Renal pelvis (tissue), 1 donor: ENCODE measurements at regions not wholly inside any gene's neighbourhood (a gene's known extent, or its start where the extent isn't known, plus 50 kb on each side); places are given as distances from the start of the nearest gene placed in this dataset.

Experiments used
- DNase-seq: peaks from one replicate; pipeline ENCODE4 v3.0.0-alpha.2; 2013

DNA sequence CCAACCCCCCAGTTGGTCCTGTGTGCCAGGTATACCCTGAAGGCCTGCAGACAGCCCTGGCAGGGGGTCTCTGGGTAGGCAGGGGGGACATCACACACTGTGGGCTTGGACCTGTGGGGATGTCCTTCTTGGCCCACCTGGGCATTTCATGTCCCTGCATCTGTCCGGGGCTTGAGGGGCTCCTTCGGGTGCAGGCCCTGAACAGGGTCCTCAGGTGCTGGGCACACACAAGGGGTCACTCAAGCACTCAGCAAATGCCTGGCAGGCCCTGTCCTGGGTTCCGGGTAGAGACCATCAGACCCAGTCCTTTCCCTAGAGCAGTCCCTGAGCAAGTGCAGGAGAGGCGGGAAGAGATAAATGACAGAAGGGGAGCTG, 70.5 kb upstream of the WNT11 start:
- DNase-seq = no peak

DNA sequence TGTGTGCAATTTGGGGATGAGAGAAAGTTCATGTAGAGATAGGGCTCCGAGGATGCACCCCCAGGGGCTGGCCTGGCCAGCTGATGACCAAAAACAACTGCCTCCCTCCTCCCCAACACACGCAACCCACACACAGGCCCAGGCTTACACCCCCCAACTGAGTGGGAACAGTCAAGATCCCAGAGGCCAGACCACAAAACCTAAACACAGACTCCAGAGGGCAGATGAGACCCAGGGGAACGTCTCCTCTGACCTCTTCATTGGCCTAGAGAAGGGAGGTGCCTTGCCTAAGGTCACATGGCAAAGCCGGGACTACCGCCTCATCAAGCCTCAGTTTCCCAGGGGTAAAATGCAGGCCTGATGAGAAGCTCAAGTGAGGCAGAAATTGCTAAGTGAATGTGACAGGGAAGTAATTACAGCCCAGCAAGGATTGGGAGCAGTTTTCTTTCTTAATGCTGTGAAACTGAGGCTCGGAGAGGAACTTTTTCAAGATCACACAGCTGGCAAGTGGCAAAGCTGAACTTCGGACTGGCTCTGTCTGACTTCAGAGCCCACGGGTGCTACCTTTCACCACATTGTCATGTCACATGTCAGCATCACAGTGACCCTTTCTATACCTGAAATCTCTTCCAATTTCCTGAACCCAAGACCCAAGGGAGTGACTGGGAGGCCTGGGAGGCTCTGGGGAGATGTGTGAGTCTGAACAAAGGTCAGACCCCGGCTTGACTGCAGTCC, 69.9 kb upstream of the WNT11 start:
- no peak for DNase-seq

DNA sequence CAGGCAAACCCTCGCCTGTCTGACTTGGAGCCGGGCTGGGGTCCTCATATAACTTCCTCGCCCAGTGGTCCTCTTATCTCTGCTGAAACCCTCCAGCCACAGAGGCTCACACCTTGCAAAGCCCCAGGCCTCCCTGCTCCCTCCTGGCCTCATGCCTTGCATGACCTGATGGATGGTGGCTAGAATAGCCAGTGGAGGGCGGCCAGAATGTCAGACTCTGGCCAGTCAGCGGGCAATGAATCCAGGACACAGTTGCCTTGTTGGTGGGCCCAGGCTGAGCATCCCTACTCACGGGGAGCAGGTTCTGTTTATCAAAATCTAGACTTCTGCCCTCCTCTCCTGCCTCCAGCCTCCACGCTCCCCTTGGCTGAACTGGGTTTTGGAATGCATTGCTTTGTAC, 69.1 kb upstream of the WNT11 start:
- no peak for DNase-seq

DNA sequence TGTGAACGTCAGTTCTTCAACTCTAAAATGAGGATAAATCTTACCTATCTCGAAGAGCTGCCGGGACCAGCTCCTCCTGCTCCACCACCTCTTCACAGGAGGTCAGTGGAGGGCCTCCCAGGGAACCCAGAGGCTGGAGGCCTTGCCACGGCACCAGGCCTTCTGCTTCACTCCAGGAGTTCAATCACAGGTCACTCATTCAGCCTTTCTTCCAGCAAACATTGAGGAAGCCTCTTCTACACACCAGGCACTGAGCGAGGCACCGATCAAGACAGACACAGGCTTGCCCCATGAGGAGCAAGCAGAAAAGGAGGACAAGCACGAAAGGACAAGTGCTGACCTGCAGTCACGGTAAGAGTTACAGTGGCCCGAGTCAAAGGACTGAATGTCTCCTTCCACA, 64.8 kb upstream of the WNT11 start:
- DNase-seq = no peak

DNA sequence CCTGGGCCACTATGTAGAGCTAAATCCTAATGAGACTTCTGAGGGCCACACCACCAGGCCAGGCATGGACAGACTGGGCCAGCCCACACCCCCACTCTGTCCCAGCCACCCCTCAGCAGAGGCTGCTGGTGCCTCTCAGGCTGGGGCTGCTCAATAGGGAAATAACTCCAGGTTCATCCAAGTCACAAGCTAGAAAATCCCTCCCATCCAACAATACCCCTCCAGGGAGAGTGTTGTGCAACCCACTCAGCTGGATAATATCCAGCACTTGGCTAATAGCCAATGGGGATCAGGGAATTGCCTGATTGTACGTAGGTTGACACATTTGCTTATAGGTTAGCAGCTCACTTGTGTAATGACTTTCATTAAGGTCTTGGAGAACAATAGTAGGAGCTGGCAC, 64.1 kb upstream of the WNT11 start:
- no peak for DNase-seq

DNA sequence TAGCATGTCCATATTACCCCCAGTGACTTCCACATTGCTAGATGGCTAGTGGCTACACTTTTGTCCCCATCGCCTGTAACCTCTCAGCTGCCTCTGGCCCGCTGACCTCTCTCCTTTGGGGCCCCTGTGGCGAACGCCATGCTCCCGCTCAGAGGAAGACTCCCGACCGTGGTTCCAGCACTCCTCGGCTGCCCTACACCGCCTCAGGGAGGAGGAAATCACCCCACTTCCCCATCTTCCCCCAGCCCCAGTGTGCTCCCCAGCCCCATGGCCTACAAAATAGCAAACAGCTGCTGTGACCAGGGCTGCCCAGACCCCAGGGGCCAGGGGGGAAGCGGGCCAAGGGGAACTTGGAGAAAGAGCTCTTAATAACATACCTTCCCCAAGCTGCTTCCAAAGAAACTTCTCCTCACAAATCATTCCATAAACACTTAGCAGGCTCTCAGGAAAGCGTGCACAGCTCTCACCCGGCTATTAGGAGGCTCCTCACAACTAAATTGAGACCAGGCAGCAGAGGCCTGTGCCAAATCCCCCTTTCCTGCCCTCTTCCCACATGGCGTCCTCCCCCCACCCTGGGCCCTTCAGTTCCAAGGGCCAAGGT, 63.5 kb upstream of the WNT11 start:
- DNase-seq = no peak

DNA sequence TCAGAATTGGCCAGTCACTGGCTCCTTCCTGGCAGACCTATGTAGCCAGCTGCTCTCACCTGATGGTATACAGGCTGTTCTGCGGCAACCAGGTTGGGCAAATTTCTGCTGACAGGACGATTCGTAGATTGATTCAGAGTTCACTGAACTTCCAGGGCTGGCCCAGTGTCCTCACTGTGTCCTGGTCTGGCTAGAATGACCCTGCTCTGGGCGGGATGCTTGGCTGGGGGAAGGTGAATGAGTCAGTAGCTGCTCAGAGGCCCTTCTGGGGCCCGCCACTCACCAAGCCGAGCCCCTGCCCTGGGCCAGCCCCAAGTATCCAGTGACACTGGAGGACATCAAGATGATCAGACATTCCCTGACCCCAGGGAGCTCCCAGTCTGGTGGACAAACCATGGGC, 62.9 kb upstream of the WNT11 start:
- no peak for DNase-seq

DNA sequence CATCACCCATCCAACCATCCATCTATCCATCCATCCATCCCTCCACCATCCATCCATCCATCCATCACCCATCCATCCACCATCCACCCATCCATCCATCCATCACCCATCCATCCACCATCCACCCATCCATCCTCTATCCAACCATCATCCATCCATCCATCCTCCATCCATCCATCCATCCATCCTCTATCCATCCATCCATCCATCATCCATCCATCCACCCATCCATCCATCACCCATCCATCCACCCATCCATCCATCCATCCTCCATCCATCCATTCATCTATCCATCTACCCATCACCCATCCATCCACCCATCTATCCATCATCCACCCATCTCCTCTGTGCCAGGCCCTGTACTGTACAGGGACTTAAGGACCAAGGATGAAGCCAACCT, 62.2 kb upstream of the WNT11 start:
- DNase-seq = no peak

DNA sequence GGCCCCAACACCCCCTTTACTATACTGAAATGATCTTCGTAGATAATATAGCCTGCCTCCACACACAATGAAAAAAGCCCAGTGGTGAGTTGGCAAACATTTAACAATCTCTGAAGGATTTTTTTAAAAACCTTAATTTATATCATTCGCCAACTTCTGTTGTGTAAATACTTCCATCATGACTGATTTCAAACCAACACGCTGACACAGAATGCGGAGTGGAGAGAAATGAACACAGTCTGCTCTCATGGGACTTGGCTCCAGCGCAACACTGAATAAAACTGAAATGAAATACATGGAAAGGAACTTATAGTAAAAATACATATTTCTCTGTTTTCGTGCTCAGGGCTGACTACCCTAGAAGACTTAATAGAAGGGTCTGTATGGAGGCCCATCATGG, 61.3 kb upstream of the WNT11 start:
- no peak for DNase-seq

DNA sequence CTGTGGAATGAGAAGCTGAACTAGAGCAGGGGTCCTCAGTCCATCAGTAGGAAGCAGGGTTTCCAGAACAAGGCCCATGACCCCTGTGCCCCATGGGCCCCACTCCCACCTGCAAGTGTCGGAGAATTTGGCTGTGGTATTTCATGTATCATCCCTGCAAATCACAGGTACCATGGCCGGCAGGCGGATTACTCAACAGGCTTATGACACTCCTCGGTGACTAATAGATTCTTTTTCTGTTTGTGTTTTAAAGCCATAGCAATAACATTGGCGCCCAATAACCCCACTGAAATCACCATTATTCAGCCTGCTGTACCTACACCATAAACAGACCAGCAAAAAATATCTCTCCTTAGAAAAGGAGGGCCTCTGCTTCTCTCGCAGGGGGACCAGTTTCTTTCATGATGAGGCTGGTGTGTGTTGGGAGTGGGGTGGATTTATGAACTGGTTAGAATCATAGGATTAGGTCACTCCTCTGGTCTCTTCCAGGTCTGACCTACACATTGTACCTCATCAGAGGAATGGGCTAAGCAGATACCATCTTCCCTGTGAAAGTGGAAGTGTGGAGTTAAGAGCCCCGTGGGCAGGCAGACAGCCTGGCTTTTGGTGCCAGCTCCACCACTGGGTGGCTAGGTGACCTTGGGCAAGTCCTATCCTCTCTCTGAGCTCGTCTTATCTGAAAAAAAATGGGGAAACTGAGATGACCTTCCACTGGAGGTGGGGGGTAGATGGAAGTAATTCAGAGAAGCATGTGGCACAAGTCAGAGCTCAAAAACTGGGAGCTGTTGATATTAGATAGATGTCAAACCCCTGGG, 60.2 kb upstream of the WNT11 start:
- no peak for DNase-seq

DNA sequence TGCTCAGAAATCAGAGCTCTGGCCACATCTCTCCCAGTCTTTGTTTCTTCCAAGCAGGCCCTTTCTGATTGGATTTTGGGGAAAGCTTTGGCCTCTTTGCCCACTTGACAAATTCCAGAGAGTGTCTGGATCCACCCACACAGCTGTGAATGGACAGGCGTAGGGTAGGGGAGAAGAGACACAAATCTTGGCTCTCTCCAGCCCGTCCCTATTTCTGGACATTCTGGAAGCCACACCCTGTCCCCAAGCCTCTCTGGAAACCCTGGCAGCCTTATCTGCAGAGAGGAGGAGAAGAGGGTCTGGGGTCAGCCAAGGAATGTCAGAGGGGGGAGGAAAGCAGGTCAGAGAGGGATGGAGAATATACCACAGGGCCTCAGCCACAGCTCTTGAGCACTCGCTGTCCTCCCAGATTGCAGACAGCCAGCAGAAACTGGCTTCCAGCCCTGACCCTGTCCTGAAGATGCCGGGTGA, 59.5 kb upstream of the WNT11 start:
- DNase-seq = no peak

DNA sequence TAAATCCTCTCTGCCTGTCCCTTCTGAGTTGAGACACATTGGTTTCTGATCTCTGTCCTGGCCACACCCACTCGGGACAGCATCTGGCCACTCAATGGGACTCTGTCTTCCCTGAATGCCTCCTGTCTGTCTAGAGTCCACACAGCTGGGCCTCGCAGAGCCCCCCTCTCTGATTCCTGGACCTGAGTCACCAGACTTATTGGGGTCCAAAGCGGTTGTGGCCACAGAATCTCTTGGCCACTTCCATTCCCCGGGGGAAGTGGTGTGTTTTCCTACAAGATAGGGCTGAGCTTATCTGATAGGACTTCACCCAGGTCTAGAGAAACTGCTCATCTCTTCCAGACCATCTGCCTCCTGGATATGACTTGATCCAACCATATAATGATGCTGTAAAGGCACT, 57.4 kb upstream of the WNT11 start:
- no peak for DNase-seq

DNA sequence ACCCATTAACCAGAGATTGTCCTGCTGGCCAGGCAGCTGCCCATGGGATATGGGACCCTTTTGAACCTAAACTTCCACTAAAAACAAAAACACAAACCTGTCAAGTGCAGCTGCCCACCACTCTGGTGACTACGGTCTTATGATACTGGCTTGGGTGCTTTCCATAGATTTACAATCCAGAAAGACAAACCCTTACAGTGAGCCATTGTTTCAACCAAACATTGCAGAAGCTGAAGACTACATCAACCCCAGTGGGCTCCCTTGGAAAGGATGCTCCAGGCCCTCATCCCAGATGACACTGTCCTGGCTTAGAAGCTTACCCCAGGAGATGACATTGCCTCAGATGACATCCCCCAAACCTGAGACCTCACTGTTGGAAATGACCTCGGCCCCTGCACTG, 56.9 kb upstream of the WNT11 start:
- DNase-seq = no peak

DNA sequence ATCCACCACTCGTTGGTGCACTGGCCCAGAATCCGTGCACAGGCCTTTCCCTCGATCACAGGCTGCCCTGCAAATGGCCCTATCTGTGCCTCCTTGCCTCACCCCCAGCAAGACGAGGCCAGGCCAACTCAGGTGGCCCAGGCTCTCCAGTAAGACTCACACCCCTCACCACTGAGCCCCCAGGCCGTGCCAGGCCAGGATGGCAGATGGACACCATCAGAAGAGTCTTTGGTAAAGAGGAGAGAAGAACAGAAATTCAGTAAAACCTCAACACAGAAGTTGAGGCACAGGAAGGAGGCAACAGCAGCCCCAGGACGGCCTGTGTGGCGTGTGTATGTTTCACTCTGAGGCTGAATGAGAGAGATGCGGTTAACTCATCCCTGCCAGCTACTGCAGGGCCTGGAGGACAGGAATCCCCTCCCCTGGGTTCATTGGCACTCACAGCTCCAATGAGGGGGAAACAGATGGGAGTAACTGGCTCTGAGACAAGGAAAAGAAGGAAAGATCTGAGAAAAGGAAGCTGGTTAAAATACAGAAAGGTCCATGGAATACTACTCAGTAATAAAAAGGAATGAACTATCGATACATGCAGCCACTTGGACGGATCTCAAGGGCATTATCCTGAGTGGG, 54.1 kb upstream of the WNT11 start:
- no peak for DNase-seq

DNA sequence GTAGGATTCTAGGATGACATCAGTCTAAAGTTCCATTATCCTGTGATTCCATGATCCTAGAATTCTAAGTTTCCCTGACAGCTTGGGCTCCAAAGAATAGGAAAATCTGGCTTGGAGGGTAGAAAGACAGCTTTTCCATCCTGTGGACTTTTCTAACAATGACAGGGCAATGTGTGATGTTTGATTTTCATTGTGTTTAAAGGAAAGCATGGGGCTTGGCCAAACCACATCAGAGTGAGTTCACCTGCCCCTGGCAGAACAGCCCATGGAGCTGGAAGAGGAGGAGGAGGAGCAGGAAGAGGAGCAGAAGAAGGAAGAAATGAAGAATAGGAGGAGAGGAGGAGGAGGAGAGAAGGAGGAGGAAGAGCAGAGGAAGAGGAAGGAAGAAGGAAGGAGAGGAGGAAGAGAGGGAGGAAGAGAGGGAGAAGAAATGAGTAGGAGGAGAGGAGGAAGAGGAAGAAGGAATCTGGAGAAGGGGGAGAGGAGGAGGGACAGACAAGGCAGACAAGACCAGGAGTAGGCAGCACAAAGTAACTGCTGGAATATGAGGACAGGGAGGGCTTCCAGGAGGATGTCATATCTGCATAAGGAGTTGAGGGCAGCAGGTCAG, 53.1 kb upstream of the WNT11 start:
- no peak for DNase-seq

DNA sequence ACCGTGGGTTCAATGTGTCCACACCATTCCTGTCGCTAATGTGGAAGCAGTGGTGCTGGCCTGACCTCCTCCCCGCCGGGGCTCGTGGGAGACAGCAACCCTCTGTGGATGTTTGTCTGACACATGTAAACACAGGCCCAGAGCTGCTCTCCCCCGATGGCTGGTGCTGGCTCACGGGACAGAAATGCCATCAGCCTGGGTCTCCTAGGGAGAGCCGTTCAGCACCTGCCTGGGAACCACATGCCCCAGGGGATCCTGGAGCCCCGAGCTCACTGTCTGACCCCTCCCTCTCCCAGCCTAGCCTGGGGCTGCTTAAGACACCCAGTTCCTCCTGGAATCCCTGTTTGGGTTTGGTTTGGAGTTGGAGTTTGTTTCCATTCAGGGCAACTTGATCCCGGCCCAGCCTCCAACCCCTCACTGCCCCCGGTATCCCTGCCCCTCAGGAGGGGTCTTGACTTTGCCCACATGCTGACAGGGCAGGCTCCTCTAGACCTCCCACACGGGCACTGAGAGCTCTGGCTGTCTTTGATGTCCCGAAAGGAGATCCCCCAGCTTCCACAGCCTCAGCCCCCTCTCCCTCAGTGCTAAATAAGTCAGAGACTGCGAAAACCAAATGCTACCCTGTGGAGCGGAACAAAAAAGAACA, 50.9 kb upstream of the WNT11 start:
- no peak for DNase-seq

DNA sequence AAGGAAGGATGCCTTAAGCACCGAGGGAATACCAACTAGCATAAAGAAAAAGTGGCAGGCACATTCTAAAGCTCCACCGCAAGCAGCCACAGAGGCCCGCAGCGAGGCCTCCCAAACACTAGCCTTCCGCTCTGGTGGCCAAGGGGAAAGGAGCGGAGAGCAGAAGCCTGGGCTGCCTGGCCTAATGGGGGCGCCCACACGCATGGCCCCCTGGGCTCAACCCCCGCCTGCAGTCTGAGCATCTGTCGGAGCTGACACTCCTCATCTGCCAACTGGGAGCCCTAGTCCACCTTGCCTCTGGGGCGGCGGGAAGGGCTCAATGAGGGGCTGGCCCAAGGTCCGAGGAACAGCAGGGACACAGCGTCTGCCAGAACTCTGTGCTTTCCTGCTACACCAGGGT, 50.1 kb upstream of the WNT11 start:
- no peak for DNase-seq
